ENCODE measurements at regions not wholly inside any gene's neighbourhood (a gene's known extent, or its start where the extent isn't known, plus 50 kb on each side); places are given as distances from the start of the nearest gene placed in this dataset.

DNA sequence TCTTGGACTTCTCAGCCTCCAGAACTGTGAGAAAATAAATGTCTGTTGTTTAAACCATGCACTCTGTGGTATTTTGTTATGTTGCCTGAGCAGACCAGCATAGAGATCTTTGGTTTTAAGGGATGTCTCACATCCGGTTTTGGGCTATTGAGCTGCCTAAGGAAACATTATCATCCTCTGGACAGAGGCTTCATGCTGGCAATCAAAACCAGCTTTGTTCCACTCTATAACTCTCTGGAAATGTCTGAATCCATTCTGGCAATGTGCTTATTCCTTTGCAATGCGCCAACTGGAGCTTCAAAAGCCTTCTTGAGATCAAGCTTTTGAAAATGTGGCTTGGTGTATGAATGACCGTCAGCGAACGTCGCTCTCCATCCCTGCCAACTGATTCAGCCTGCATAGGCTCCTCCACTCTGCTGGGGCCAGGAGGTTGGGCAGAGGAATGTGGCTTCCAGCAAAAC is 183.6 kb upstream of the MGAT5 start:
- Histone ChIP-seq H3K56ac (replicated peaks; ENCODE audit: insufficient read length, low read depth, low read length) (no peak overlapping the region), H3K27me3 (replicated peaks in 1 of 4; ENCODE audit: control insufficient read depth in 3 of 4, extremely low read depth in 1 of 4, insufficient read depth in 3 of 4, low read length in 3 of 4) (no peaks in the 10 kb centered on the region), H3K4ac (replicated peaks; ENCODE audit: insufficient read length, low read depth, low read length) (no peak overlapping the region), H2BK5ac (ENCODE audit: low read depth, low read length) (no peak overlapping the region), H3K23ac (ENCODE audit: insufficient read length) (no peak overlapping the region), H2AK5ac (ENCODE audit: low read depth, low read length) (no peak overlapping the region), H3K9ac (replicated peaks in 1 of 4; ENCODE audit: extremely low read depth in 1 of 4, low read depth in 3 of 4, low read length in 3 of 4) (no peak overlapping the region), H4K8ac (ENCODE audit: extremely low read depth, insufficient read depth, low read length) (no peak overlapping the region), H4K20me1 (replicated peaks in 1 of 2; ENCODE audit: control insufficient read depth in 1 of 2, insufficient read depth in 2 of 2, low read length in 2 of 2) (no peaks in the 10 kb centered on the region), H3K4me1 (replicated peaks in 1 of 4; ENCODE audit: control insufficient read depth in 3 of 4, insufficient read depth in 4 of 4, low read length in 3 of 4) (no peaks in the 10 kb centered on the region), H2AFZ (ENCODE audit: low read length) (no peak overlapping the region), H3K14ac (ENCODE audit: insufficient read length) (no peak overlapping the region), H2BK15ac (ENCODE audit: low read length) (no peak overlapping the region), H4K5ac (ENCODE audit: insufficient read length, low read depth, low read length) (no peak overlapping the region), H3K23me2 (ENCODE audit: low read depth, low read length) (no peaks in the 10 kb centered on the region), H3K18ac (ENCODE audit: extremely low read depth, low read length) (no peak overlapping the region), H2BK120ac (replicated peaks; ENCODE audit: low read depth, low read length) (no peak overlapping the region), H3K36me3 (ENCODE audit: control insufficient read depth in 2 of 4, insufficient read depth in 4 of 4, low read length in 3 of 4) (no peaks in the 10 kb centered on the region), H3K9me3 (ENCODE audit: insufficient read depth in 2 of 2, low read depth in 1 of 2, low read length in 1 of 2) (no peaks in the 10 kb centered on the region), H3K27ac (ENCODE audit: low read depth, low read length) (no peak overlapping the region), H3K79me2 (ENCODE audit: control insufficient read depth in 1 of 2, insufficient read depth in 2 of 2, low read length in 2 of 2) (no peaks in the 10 kb centered on the region), H3K4me3 (ENCODE audit: extremely low read depth in 1 of 4, insufficient read depth in 2 of 4, low read depth in 3 of 4, low read length in 4 of 4) (no peak overlapping the region), H3K4me2 (ENCODE audit: insufficient read depth in 1 of 2, low read depth in 2 of 2, low read length in 2 of 2) (no peak overlapping the region), H2BK12ac (ENCODE audit: low read depth, low read length) (no peak overlapping the region), H2BK20ac (ENCODE audit: low read length) (no peak overlapping the region), H4K91ac (replicated peaks; ENCODE audit: insufficient read length, low read length) (no peak overlapping the region), H3K79me1 (ENCODE audit: low read depth, low read length) (no peaks in the 10 kb centered on the region)
- TF ChIP-seq SP1 (IDR thresholded peaks at IDR 0.05; ENCODE audit: low read depth, low read length) (no peak), JUND (IDR thresholded peaks at IDR 0.05; ENCODE audit: low read length) (no peak)
- CTCF ChIA-PET (ENCODE audit: partially characterized antibody): no interaction called here
- WGBS, 2 experiments (ENCODE audit: extremely low coverage in 1 of 2, insufficient coverage in 1 of 2, insufficient read length in 1 of 2, insufficient replicate concordance in 2 of 2, low coverage in 1 of 2, low lambda C conversion rate in 2 of 2, missing lambda C conversion rate in 1 of 2): 89% methylated on average over 6 of the region's 6 CpGs; no CpG with 5 or more reads in 1 of the 2 experiments
- no peak for DNase-seq (ENCODE audit: low read depth in 1 of 2, low spot score in 2 of 2)
- POLR2A ChIA-PET (ENCODE audit: partially characterized antibody): no interaction called here
- FAIRE-seq: no peak

Data from H1 (cell line).